Gastrocnemius medialis (tissue), 4 donors: ENCODE measurements at regions not wholly inside any gene's neighbourhood (a gene's known extent, or its start where the extent isn't known, plus 50 kb on each side); places are given as distances from the start of the nearest gene placed in this dataset.

Source experiments
- ATAC-seq, 2 donors: fragments of 150-250 bp; one replicate each; pipeline ENCODE4 v1.9.1; 2016
- DNase-seq, 2 donors: peaks; one replicate each; pipeline ENCODE4 v3.0.0-alpha.2; 2019
- H3K27ac ChIP-seq, 4 donors: fragments of 200-600 bp; sonication (generic); 1 replicate in 1 of 4; 2 replicates in 3 of 4; pipeline ENCODE4 v1.5.1; 2016 to 2018; ENCODE audit warnings: mild to moderate bottlenecking in 2 of 4, moderate library complexity in 1 of 4
- H3K27me3 ChIP-seq, 3 donors: fragments of 200-600 bp; sonication (generic) in 2 of 3; 1 replicate in 1 of 3; 2 replicates in 2 of 3; pipeline versions ENCODE4 v1.5.1 to v1.6.0; 2016 to 2019; ENCODE audit warnings: mild to moderate bottlenecking in 1 of 3, moderate library complexity in 1 of 3
- H3K36me3 ChIP-seq, 2 donors: fragments of 200-600 bp; sonication (generic) in 1 of 2; one replicate each; pipeline ENCODE4 v1.5.1; 2017 to 2018
- H3K4me1 ChIP-seq, 2 donors: fragments of 200-600 bp; sonication (generic) in 1 of 2; one replicate each; pipeline ENCODE4 v1.5.1; 2016 to 2017; ENCODE audit warnings: mild to moderate bottlenecking in 2 of 2
- H3K4me3 ChIP-seq, 4 donors: fragments of 200-600 bp; sonication (generic) in 3 of 4; 1 replicate in 1 of 4; 2 replicates in 3 of 4; pipeline ENCODE4 v1.5.1; 2016 to 2019; ENCODE audit warnings: mild to moderate bottlenecking in 2 of 4
- H3K9me3 ChIP-seq, 3 donors: fragments of 200-600 bp; sonication (generic) in 2 of 3; 1 replicate in 1 of 3; 2 replicates in 2 of 3; pipeline ENCODE4 v1.5.1; 2016 to 2019
- CTCF ChIP-seq, 5 experiments: fragments of 450-650 bp in 3 of 5; fragments of 200-600 bp in 2 of 5; sonication (generic) in 2 of 5; IDR thresholded peaks in 4 of 5; conservative IDR thresholded peaks in 1 of 5; 1 replicate in 4 of 5; 2 replicates in 1 of 5; pipeline ENCODE4 v1.5.1; 2016 to 2019; ENCODE audit warnings: antibody characterized with exemption in 5 of 5, mild to moderate bottlenecking in 3 of 5, moderate library complexity in 3 of 5
- POLR2A ChIP-seq, 2 donors: fragments of 450-650 bp; IDR thresholded peaks; one replicate each; pipeline ENCODE4 v1.6.1; 2017; ENCODE audit warnings: antibody characterized with exemption in 2 of 2, mild to moderate bottlenecking in 2 of 2, moderate library complexity in 2 of 2
- in situ Hi-C, 4 donors: fragments of 200-750 bp; cut with MboI; loops; one replicate each; pipeline versions ENCODE4 v1.15.0 to v1.8.0; 2017; ENCODE audit warnings: low sequenced_read_pairs in 4 of 4
- intact Hi-C: fragments of 100-400 bp; cut with DNase I; formaldehyde crosslinking; loops from one replicate; pipeline ENCODE4 v1.15.1; 2023; ENCODE audit warnings: low total_unique reads

DNA sequence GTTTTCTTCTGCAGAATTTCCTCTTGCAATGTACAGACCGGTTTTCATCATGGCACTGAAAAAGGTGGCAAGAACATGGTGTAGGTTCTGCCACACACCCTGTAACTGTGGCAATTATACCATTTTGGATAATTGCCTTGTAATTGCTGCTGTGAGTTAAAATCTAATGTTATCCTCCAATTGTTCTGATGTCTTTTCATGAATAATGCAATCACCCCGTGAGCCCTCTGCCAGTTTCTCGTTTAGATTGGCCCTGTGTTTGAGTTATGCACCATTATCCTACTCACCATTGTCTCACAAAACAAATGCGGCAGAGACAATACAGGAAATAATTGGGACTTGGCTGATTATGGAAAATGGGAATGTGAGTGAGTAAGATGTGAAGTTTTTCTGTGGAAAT is 61.8 kb upstream of the MTNR1B start:
- DNase-seq (no peak), ATAC-seq (no peak)
- TF ChIP-seq POLR2A (IDR thresholded peaks at IDR 0.05) = no peak
- TF ChIP-seq CTCF (IDR thresholded peaks at IDR 0.05 in 4 of 5, conservative IDR thresholded peaks at IDR 0.05 in 1 of 5) = no peak
- Histone ChIP-seq H3K36me3 (no peaks in the 10 kb centered on the region), H3K9me3 (no peaks in the 10 kb centered on the region), H3K27me3 (no peaks in the 10 kb centered on the region), H3K4me3 (no peak overlapping the region), H3K4me1 (no peaks in the 10 kb centered on the region), H3K27ac (no peak overlapping the region)
- intact Hi-C loops = no loop called here
- in situ Hi-C loops = no loop called here

DNA sequence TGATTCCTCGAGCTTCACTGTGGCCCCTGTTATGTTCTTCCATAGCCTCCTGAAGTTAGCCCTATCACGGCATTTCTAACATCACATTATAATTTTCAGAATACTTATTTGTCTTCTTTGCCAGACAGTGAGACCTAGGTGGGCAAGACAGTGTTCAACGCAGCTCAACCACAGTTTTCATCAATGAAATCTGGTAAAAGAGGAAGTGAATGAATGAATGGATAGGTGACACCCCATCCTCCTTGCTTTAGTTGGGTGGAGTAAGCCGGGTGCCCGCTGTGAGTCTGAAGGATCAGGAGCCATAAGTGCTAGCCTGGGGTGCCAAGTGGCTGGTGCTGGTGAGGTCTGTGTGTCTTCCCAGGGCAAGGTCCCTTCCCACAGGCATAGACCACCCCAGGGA is 60.2 kb upstream of the MTNR1B start:
- DNase-seq (no peak), ATAC-seq (no peak)
- TF ChIP-seq POLR2A (IDR thresholded peaks at IDR 0.05) (no peak), CTCF (IDR thresholded peaks at IDR 0.05 in 4 of 5, conservative IDR thresholded peaks at IDR 0.05 in 1 of 5) (no peak)
- Histone ChIP-seq H3K27ac (no peak overlapping the region), H3K36me3 (no peaks in the 10 kb centered on the region), H3K27me3 (no peaks in the 10 kb centered on the region), H3K4me1 (no peaks in the 10 kb centered on the region), H3K4me3 (no peak overlapping the region), H3K9me3 (no peaks in the 10 kb centered on the region)
- intact Hi-C loops = no loop called here
- in situ Hi-C loops = no loop called here

DNA sequence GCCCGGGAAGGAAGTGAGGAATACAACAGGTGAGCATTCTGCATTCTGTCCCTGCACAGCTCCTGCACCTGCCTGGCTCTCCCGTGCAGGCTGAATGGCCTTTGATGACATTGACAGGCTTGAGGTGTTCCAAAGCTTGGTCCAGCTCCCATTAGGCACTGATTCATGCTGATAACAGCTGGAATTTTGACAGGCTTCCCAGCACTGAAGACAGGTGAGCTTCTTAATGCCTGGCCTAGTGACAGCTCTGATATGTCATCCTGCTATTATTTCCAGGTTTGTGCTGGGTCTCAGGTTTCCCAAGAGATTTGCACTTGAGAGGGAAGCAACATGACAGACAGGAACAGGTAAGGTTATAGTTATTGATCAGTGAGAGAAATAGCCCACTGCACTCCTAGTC is 58.0 kb upstream of the MTNR1B start:
- no peaks in the 10 kb centered on the region for H3K9me3 ChIP-seq
- in situ Hi-C loops (no loop called here), intact Hi-C loops (no loop called here)
- H3K36me3 ChIP-seq = no peaks in the 10 kb centered on the region
- no peaks in the 10 kb centered on the region for H3K4me1 ChIP-seq
- H3K27me3 ChIP-seq = no peaks in the 10 kb centered on the region
- ATAC-seq = no peak
- H3K27ac ChIP-seq = no peak overlapping the region
- TF ChIP-seq CTCF (IDR thresholded peaks at IDR 0.05 in 4 of 5, conservative IDR thresholded peaks at IDR 0.05 in 1 of 5) (no peak), POLR2A (IDR thresholded peaks at IDR 0.05) (no peak)
- DNase-seq = no peak
- H3K4me3 ChIP-seq = no peak overlapping the region

DNA sequence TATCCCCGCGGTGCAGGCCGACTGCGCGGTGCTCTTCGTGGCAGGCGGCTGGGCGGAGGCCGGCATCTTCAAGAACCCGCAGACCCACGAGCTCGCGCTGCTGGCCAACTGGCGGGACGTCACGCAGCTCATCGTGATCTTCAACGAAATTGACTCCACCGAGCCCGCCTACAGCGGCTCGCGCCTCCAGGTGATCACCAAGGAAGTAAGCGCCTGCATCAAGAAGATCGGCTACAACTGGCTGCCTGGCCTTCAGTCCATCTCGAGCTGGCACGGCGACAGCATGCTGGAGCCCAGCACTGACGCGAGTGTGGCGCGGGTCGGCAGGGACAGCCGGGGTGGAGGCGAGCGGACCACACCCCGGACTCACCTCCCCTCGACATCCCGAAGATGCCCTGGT is 53.9 kb upstream of the MTNR1B start:
- H3K27ac ChIP-seq = no peak overlapping the region
- no peaks in the 10 kb centered on the region for H3K9me3 ChIP-seq
- in situ Hi-C loops (no loop called here), intact Hi-C loops (no loop called here)
- no peak for TF ChIP-seq POLR2A (IDR thresholded peaks at IDR 0.05)
- no peak for TF ChIP-seq CTCF (IDR thresholded peaks at IDR 0.05 in 4 of 5, conservative IDR thresholded peaks at IDR 0.05 in 1 of 5)
- ATAC-seq (no peak), DNase-seq (no peak)
- H3K4me1 ChIP-seq = no peaks in the 10 kb centered on the region
- H3K27me3 ChIP-seq = no peaks in the 10 kb centered on the region
- H3K4me3 ChIP-seq = no peak overlapping the region
- no peaks in the 10 kb centered on the region for H3K36me3 ChIP-seq

GRCh38 chr11:92916299-92916698 is 53.2 kb upstream of the MTNR1B start:
- Histone ChIP-seq H3K27ac (no peak overlapping the region), H3K27me3 (no peaks in the 10 kb centered on the region), H3K4me1 (no peaks in the 10 kb centered on the region), H3K36me3 (no peaks in the 10 kb centered on the region), H3K4me3 (no peak overlapping the region), H3K9me3 (no peaks in the 10 kb centered on the region)
- intact Hi-C loops (no loop called here), in situ Hi-C loops (no loop called here)
- no peak for TF ChIP-seq POLR2A (IDR thresholded peaks at IDR 0.05)
- TF ChIP-seq CTCF (IDR thresholded peaks at IDR 0.05 in 4 of 5, conservative IDR thresholded peaks at IDR 0.05 in 1 of 5) = no peak
- ATAC-seq (no peak), DNase-seq (no peak)
